ENCODE measurements at regions not wholly inside any gene's neighbourhood (a gene's known extent, or its start where the extent isn't known, plus 50 kb on each side); places are given as distances from the start of the nearest gene placed in this dataset.

DNA sequence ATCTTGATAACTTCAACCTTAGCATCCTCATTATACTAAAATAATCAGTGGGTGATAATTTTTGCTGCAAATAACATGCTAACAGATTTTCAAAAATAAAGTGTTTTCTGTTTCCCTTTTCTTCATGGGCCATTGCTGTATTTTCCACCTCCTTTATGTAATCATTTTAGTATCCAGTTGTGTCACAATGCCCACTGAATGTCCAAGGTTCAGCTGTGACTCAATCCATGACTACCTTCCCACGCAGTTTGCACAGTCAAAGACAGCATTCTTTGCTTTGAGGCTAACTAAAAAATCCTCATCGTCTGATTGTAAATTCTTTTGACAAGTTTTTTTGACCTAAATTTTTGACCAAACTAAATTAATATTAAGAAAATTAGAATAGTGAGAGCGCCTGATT, 474.1 kb downstream of the FLRT2 start:
- DNase-seq (ENCODE audit: low read depth), result no peak

DNA sequence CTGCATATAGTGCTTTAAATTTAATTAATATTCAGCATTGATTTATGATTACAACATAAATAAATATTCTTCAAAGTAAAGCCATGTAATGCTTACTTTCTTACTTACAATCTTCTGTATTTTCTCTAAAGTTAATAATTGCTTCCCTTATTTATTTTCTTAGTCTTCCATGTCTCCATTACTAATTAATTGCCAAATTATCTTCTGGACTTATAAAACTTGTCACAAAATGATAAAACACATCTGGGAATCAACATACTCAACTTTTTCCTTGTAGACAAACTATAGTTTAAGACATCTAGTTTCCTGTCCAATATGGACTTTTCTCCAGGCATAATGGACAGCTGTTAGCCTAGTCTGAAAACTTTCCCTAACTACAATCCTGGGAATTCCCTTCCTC, 466.6 kb downstream of the FLRT2 start:
- DNase-seq (ENCODE audit: low read depth), result no peak

DNA sequence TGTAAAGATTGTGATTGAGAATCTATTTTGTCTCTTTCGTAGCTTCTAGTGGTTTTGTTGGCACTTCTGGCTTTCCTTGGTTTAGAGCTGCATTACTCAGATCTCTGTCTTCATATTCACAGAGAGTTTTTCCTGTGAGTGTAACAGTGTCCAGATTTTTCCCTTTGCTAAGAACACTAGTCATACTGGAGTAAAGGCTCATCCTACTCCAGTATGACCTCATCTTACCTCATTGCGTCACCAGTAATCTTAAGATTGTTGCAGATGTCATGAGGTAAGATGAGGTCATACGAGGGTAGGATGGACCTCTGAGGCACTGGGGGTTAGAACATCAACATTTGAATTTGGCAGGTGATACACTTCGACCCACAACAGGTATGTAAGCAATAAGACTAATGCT, 461.2 kb downstream of the FLRT2 start:
- no peak for DNase-seq (ENCODE audit: low read depth)

- DNase-seq (ENCODE audit: low read depth), result no peak
Observed at GRCh38 chr14:85987907-85988306, 458.0 kb downstream of the FLRT2 start.

DNA sequence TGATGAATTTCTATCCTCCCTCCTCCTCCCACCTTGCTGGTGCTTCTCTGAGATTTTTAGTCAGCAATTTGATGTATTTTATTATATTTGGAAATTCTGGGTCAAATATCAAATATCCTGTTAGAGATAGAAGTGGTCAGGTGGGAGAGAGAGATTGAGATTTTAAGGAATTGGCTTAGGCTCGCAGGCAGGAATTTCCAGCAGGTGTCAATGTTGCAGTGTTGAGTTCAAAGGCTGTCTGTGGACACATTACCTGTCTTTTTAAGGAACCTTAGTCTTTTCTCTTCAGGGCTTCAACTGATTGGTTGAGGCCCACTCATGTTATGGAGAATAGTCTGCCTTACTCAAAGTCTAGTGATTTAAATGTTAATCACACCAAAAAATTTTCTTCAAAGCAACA, 457.3 kb downstream of the FLRT2 start:
- no peak for DNase-seq (ENCODE audit: low read depth)

- no peak for DNase-seq (ENCODE audit: low read depth)
Observed at GRCh38 chr14:85978582-85979250, 448.8 kb downstream of the FLRT2 start.

DNA sequence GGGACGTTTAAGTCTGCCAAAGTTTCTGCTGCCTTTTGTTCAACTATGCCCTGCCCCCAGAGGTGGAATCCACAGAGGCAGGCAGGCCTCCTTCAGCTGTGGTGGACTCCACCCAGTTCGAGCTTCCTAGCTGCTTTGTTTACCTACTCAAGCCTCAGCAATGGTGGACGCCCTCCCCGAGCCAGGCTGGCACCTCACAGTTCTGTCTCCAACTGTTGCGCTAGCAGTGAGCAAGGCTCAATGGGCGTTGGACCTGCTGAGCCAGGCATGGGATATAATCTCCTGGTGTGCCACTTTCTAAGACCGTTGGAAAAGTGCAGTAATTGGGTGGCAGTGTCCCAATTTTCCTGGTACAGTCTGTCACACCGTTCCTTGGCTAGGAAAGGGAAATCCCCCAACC, 444.7 kb downstream of the FLRT2 start:
- no peak for DNase-seq (ENCODE audit: low read depth)

DNA sequence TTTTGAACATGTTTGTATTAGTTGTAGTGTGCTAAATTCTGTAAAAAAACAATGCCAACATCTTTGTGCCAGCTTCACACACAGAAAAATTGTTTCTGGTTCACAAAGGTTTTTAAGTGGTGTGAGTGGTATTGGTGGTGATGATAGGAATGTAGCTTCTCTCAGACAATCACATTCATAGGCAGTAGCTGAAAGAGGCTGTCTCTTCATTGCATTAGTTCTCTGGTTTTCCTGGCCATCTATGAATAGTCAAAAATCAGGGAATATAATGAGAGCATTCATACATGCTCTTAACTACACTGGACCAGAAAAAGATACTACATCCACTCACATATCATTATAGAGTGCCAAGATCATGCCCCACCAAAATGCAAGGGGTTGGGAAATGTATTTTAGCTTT, 433.5 kb downstream of the FLRT2 start:
- no peak for DNase-seq (ENCODE audit: low read depth)

- DNase-seq (ENCODE audit: low read depth), result no peak
Observed at GRCh38 chr14:85960756-85961155, 430.8 kb downstream of the FLRT2 start.

DNA sequence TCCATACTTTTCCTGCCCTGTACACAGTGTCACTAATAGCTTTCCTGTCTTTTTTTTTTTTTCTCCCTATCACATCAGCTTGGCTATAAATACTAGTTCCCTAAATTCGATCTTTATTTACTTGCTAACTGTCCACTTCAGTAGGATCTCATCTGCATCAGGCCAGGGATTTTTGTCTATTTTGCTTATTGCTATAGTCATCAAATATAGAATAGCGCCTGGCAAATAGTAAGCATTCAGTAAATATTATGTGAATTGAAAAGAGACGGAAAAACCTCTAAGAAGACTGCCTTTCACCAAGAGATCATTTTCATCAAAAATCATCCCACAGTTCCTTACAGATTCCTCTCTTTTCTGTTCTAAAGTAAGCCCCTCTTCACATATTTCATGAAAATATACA, 429.1 kb downstream of the FLRT2 start:
- no peak for DNase-seq (ENCODE audit: low read depth)

DNA sequence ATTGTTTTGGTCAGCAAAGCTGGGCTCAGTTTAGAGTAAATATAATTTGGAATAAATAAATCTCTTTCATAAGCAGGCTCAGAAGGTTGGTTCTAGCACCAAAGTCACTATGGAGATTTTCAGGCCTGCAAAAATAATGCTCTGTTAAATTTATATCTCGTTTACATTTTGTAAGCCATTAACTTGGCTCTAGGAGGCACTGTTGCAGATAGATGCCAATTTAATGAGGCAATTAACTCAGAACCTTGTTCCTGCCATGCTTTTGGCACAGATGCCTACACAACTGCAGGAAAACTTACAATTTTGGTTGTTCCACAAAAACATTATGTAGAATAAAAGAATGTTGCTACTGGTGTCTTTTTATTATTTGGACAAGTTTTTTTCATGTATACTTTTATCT, 428.1 kb downstream of the FLRT2 start:
- DNase-seq (ENCODE audit: low read depth), result no peak

DNA sequence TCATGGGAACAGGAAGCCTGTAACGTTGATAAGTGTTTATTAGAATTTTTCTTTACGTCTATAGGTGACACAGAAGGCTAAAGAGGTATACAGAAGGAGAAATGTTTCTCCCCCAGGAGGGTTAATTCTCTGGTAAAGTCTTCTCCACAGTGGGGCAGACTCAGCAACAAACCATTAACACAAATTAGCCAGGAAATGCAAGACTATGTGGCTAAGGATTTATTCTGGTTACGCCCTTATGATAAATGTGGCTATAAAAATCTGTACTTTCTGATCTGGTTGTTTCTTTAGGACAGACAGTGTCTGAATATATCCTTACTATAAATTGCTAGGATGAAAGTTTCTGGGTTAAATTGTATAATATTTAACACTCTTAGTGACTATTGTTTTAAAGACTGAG, 423.3 kb downstream of the FLRT2 start:
- no peak for DNase-seq (ENCODE audit: low read depth)

- DNase-seq (ENCODE audit: low read depth), result no peak
Observed at GRCh38 chr14:85948153-85948552, 418.2 kb downstream of the FLRT2 start.

- no peak for DNase-seq (ENCODE audit: low read depth)
Observed at GRCh38 chr14:85947461-85948139, 417.7 kb downstream of the FLRT2 start.

GRCh38 chr14:85943192-85943591, 413.2 kb downstream of the FLRT2 start:
- DNase-seq (ENCODE audit: low read depth), result no peak

DNA sequence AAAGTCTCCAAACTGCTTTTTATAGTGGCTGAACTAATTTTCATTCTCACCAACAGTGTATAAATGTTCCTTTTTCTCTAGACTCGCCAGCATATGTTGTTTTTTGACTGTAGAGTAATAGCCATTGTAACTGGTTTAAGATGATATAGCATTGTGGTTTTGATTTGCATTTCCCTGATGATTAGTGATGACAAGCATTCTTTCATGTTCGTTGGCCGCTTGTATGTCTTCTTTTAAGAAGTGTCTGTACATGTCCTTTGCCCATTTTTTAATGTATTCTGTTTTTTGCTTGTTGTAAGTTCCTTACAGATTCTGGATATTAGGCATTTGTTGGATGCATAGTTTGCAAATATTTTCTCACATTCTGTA, 404.9 kb downstream of the FLRT2 start:
- no peak for DNase-seq (ENCODE audit: low read depth)

DNA sequence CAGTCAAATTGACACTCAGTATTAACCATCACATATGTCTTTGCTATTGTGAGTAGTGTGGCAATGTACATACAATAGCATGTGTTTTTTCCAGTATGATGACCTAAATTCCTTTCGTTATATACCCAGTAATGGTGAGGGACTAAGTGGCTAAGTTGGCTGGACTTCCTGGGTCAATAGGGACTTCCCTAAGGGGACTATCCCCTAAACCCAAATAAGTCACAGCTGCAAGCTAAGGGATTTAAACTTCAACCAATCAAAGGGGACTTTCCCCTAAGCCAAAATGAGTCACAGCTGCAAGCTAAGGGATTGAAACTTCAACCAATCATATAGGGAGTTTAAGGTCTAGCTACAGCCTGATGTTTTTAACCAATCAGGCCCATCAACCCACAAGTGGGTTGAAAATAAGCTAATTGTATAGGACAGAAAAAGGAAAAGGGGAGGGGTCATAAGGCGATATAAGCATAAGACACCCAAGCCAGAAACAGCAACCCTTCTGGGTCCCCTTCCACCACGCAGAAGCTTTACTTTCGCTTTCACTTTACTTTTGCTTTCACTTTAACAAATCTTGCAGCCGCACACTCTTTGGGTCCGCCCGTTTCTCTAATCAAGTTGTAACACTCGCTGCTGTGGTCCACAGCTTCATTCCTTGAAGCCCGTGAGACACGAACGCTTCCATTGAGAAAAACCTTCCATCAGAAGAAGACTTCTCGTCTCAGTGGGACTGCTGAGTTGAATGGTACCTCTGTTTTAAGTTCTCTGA, 404.4 kb downstream of the FLRT2 start:
- no peak for DNase-seq (ENCODE audit: low read depth)

GRCh38 chr14:85921241-85921640, 391.3 kb downstream of the FLRT2 start:
- DNase-seq (ENCODE audit: low read depth), result no peak

- DNase-seq (ENCODE audit: low read depth), result no peak
Observed at GRCh38 chr14:85917716-85918115, 387.8 kb downstream of the FLRT2 start.

DNA sequence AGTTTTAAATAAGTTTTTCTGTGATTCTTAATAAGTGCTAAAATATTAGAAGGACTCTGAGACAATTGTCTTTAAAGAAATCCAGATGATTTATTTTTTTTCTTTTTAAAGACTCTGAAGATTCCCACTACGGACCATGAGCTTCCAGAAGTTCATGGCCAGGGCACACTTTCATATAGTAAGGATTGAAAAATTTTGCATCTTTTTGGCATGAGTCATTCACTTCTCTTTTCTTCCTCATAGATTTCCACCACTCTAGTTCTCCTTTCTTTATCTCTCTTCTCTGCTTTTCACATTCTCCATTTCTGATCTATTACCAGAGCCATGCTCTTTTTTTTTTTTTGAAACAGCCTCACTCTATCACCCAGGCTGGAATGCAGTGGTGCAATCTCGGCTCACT, 385.8 kb downstream of the FLRT2 start:
- DNase-seq (ENCODE audit: low read depth), result no peak

GRCh38 chr14:85912141-85912540, 382.2 kb downstream of the FLRT2 start:
- DNase-seq (ENCODE audit: low read depth), result no peak

- no peak for DNase-seq (ENCODE audit: low read depth)
Observed at GRCh38 chr14:85911044-85911443, 381.1 kb downstream of the FLRT2 start.

- DNase-seq (ENCODE audit: low read depth), result no peak
Observed at GRCh38 chr14:85909581-85909980, 379.6 kb downstream of the FLRT2 start.
